PC-9 (cell line): ENCODE measurements at regions not wholly inside any gene's neighbourhood (a gene's known extent, or its start where the extent isn't known, plus 50 kb on each side); places are given as distances from the start of the nearest gene placed in this dataset.

ENCODE experiments used
- CTCF ChIP-seq: fragments of 200-600 bp; sonication (generic); conservative IDR thresholded peaks from 2 replicates; pipeline ENCODE4 v1.6.1; 2017; ENCODE audit warnings: mixed run types, antibody characterized with exemption, mild to moderate bottlenecking, moderate library complexity
- EZH2 ChIP-seq: fragments of 200-600 bp; sonication (generic); IDR thresholded peaks from 2 replicates; pipeline ENCODE4 v1.8.0; 2017; ENCODE audit warnings: antibody characterized with exemption, low read depth

- TF ChIP-seq EZH2 (no peak), CTCF (no peak)
These were observed 179.4 kb downstream of the KLF12 start for GRCh38 chr13:73954808-73955207.
